Esophagus squamous epithelium (tissue), 4 donors: ENCODE measurements at regions not wholly inside any gene's neighbourhood (a gene's known extent, or its start where the extent isn't known, plus 50 kb on each side); places are given as distances from the start of the nearest gene placed in this dataset.

Source experiments
- CTCF ChIP-seq, 6 experiments: fragments of 450-650 bp in 4 of 6; fragments of 200-600 bp in 2 of 6; sonication (generic) in 2 of 6; IDR thresholded peaks; one replicate each; pipeline ENCODE4 v1.5.1; 2016 to 2019; ENCODE audit warnings: antibody characterized with exemption in 6 of 6, mild to moderate bottlenecking in 4 of 6, moderate library complexity in 4 of 6
- POLR2A ChIP-seq, 4 donors: fragments of 450-650 bp; IDR thresholded peaks; one replicate each; pipeline ENCODE4 v1.6.1; 2017; ENCODE audit warnings: antibody characterized with exemption in 4 of 4, mild to moderate bottlenecking in 4 of 4, moderate library complexity in 3 of 4

DNA sequence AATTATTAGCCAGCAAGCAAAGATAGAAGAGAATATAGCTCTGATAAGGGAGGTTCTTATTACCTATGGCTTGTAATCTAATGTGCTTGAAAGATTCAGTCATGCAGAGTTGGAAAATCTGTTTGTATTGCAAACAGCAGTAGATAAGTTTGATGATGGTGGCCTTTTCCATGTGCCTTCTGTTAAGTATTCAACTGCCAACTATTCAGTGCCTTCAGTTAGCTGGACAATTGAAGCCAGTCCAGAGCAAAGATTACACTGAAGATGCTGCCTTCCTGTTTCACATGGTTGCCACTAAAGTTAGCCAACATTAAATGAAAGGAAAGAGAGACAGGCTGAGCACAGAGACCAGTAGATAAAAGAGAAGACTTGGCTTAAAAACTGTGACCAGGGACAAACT lies 92.7 kb upstream of the SLC38A2 start:
- no peak for TF ChIP-seq CTCF (IDR thresholded peaks at IDR 0.05)
- TF ChIP-seq POLR2A (IDR thresholded peaks at IDR 0.05): no peak
